SK-N-SH treated with all-trans-retinoic acid at 6 μM for 48 hours (cell line): ENCODE measurements at regions not wholly inside any gene's neighbourhood (a gene's known extent, or its start where the extent isn't known, plus 50 kb on each side); places are given as distances from the start of the nearest gene placed in this dataset.

Experiments
- BACH2 ChIP-seq: fragments of 250-450 bp; sonication (Bioruptor Pico); IDR thresholded peaks from 2 replicates; pipeline ENCODE4 v1.9.0; 2021; ENCODE audit warnings: mild to moderate bottlenecking, borderline replicate concordance
- CSDC2 ChIP-seq: fragments of 250-450 bp; sonication (Bioruptor Pico); IDR thresholded peaks from 2 replicates; pipeline ENCODE4 v1.5.0; 2020; ENCODE audit warnings: mild to moderate bottlenecking, moderate library complexity
- ESRRG ChIP-seq: fragments of 250-450 bp; sonication (Bioruptor Pico); IDR thresholded peaks from 2 replicates; pipeline ENCODE4 v1.6.1; 2021; ENCODE audit warnings: mild to moderate bottlenecking
- GLIS3 ChIP-seq: fragments of 250-450 bp; sonication (Bioruptor Pico); IDR thresholded peaks from 2 replicates; pipeline ENCODE4 v1.5.0; 2020; ENCODE audit warnings: mild to moderate bottlenecking, moderate library complexity
- OSR1 ChIP-seq: fragments of 250-450 bp; sonication (Bioruptor Pico); IDR thresholded peaks from 2 replicates; pipeline ENCODE4 v1.8.0; 2022; ENCODE audit warnings: moderate library complexity, mild to moderate bottlenecking, inconsistent platforms
- PATZ1 ChIP-seq: fragments of 250-450 bp; sonication (Bioruptor Pico); IDR thresholded peaks from 2 replicates; pipeline ENCODE4 v1.8.0; 2020; ENCODE audit warnings: mild to moderate bottlenecking, moderate library complexity, borderline replicate concordance
- SNAI2 ChIP-seq: fragments of 250-450 bp; sonication (Bioruptor Pico); IDR thresholded peaks from 2 replicates; pipeline ENCODE4 v1.5.0; 2020; ENCODE audit warnings: mild to moderate bottlenecking, moderate library complexity
- TCF4 ChIP-seq: fragments of 250-450 bp; sonication (Bioruptor Pico); IDR thresholded peaks from 2 replicates; pipeline ENCODE4 v1.8.0; 2021; ENCODE audit warnings: mild to moderate bottlenecking, moderate library complexity, borderline replicate concordance
- TOX ChIP-seq: fragments of 250-450 bp; sonication (Bioruptor Pico); IDR thresholded peaks from 2 replicates; pipeline ENCODE4 v1.8.0; 2021; ENCODE audit warnings: mild to moderate bottlenecking, moderate library complexity, borderline replicate concordance
- ZFP3 ChIP-seq: fragments of 250-450 bp; sonication (Bioruptor Pico); IDR thresholded peaks from 2 replicates; pipeline ENCODE4 v1.5.0; 2020; ENCODE audit warnings: mild to moderate bottlenecking, moderate library complexity
- ZFP30 ChIP-seq: fragments of 450-650 bp; formaldehyde crosslinking; IDR thresholded peaks from 2 replicates; pipeline ENCODE4 v1.5.0; 2022; ENCODE audit warnings: mild to moderate bottlenecking, moderate library complexity

GRCh38 chr5:92163906-92164305 is 780.8 kb upstream of the ARRDC3 start:
- TF ChIP-seq ZFP30 (no peak), OSR1 (no peak), SNAI2 (CRISPR knock-in tag) (no peak), ESRRG (no peak), CSDC2 (no peak), ZFP3 (no peak), BACH2 (CRISPR knock-in tag) (no peak), PATZ1 (CRISPR knock-in tag) (no peak), GLIS3 (CRISPR knock-in tag) (no peak), TOX (no peak), TCF4 (CRISPR knock-in tag) (no peak)
